COR-L47 (cell line): ENCODE measurements at regions not wholly inside any gene's neighbourhood (a gene's known extent, or its start where the extent isn't known, plus 50 kb on each side); places are given as distances from the start of the nearest gene placed in this dataset.
A peak's percentile ranks its signal among the peaks of the same experiment; 100 is the strongest.
"Not testable (repeated sequence)": the region's sequence is repeated elsewhere in the genome, so short reads cannot be mapped to it uniquely, and the experiment has no call there.

Experiments
- DNase-seq: peaks from one replicate; lab custom pipeline; 2025; lab: John Stamatoyannopoulos, UW

DNA sequence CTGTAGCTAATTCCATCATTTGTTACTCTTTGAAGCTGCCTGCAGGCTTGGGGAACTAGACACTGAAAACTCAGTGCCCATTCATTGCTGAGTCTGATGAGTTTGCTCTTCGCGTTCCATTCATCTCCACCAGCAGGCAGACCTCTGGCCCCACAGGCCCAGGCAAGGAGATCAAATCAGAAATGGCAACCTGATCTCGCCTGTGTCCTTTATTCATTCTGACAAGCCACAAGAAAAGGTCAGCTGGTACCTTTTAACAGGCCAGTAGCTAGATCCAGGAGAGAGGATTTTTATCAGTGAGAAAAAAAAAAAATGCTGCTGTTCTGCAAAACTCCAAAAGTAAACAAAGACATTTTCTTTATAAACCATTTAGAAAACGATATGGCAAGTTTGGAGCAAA is 742.5 kb downstream of the ETS1 start:
- no peak for DNase-seq

DNA sequence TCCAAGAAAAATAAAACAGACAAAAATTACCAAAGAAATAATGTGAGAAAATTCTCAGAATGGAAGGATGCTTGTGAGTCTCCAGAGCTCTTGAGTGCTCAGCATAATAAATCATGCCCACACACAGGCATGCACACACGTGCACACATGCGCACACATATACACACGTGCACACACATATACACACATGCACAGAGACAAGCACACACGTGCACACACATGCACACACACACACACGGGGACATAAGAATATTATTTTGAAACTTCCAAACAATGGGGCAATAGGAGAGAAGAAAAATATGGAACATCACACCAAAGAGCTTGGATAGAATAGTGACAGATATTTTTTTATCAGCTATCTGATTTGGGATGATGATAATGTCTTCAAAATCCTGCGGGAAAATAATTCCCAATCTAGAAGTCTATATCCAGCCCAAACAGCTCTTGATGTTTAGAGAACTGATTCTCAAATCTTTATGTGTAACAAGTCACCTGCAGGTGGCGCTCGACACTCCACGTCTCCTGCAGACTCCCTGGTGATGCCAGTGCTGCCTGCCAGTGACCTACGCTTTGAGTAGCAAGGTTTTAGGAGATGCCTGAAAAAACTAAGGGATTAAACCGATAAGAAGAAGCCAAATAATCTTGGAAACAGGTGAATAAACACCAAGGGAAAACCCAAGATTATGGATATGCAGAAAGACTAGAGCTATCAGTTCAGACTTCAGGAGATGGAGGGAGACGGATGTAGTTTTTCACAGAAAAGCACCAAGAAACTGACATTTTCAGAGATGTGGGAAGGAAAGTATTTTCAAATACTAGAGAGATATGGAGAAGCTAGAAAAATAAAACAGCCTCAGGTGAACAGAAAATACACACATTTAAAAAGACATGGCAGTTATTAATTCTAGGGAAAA is 743.6 kb downstream of the ETS1 start:
- peak; percentile 70 for DNase-seq

DNA sequence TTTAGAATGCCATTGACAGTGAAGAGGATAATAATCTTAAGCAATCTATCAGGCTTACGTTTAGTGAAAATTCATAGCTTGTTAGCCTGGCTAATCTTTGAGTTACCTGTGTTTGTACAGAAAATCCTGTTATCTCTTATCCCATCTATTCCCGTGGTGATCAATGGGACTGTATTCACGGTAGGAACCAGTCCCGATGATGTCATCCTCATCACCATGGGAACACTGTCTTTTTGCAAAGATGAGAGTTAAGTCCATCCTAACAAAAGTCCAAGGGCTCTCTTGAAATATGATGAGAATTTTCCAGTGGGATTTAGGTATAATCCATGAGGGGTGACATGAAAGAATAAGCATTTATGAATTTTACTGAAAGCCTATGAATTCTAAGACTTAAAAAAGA is 762.2 kb downstream of the ETS1 start:
- no peak for DNase-seq

DNA sequence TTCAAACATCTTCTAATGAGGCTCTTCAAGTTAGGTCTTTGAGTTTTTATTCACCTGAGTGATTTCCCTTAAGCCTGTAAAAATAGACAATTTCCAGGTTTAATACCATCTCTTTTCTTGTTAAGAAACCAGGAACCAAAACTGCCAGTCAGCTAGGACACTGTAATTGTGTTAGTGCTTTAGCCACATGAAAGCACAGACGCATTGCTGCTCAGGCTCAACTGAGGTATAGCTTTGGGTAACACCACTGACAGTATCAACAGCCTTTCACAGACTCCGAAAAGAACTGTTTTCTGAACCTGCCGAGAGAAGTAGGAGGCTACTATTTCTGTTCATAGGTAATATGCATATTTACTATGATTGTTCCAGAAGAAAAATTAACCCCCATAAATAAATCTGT is 768.7 kb downstream of the ETS1 start:
- DNase-seq, result no peak

DNA sequence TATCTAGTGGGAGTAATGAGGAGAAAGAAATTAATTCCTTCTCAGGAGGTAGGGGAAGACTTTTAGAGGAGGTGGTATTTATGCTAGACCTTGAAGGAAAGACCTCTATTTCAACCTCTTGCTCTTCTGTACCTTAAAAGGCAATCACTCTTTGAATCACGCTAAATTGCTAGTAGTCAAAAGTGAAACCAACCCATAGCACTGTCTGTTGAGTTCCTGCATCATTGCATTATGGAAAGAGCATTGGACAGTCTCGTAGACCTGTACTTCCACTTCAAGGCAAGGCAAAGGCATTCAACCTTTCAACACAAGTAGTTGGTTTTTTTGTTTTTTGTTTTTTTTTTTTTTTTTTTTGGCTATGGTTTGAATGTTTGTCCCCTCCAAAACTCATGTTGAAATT is 770.4 kb downstream of the ETS1 start:
- no peak for DNase-seq

DNA sequence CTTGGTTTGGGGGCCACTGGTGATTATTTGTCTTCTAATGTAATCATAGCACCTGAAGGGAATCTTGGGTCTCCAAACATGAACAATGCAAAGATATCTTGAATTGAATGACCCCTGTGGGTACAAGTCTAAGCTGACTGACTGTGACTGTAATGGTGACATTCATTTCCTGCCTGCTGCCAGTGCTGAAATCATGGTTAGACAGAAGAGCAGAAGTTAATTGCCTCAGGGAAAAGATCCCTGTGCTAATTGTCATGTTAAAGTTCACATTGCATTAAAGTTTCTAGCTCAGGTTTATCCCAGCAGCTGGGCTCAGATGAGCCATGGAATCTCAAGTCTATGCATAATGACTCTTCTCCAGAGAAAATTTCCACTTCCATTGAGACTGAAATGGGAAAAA is 772.0 kb downstream of the ETS1 start:
- no peak for DNase-seq

DNA sequence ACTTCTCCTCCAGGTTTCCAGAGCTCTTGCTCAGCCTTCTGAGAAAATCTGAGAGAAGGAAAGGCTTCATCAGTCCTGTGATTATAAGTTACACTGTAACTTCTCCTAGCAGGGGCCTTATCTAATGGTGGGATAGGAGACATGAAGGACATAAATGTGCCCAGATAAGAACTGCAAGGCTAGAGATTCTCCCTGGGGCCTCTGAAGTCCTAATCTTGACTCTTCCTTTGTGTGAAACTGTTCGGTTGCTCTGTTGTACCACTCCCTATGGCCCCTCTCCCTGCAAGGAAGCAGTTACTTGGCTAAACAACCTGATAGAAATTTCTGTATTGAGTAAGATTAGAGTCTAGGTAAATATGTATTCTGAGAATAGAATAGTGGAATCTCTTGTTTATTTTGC is 780.9 kb downstream of the ETS1 start:
- DNase-seq, result no peak

DNA sequence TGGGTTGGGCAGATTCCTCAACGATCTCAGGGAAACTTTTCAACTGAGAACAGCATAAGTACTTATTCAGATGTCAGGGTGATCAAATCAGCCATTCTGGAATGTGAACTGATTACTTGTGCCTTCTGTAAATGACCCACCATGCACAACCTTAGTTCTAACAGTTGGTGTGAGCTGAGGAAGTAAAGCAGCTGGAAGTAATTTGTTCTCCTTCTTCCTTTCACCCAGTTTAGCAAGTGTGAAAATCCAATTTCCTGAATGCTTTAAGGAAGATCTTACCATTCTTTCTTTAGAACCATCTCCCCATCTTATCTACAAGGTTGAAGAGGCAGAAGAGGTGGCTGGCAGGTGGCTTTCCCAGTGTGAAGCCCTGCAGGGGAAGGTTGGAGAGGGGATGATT is 781.6 kb downstream of the ETS1 start:
- no peak for DNase-seq

DNA sequence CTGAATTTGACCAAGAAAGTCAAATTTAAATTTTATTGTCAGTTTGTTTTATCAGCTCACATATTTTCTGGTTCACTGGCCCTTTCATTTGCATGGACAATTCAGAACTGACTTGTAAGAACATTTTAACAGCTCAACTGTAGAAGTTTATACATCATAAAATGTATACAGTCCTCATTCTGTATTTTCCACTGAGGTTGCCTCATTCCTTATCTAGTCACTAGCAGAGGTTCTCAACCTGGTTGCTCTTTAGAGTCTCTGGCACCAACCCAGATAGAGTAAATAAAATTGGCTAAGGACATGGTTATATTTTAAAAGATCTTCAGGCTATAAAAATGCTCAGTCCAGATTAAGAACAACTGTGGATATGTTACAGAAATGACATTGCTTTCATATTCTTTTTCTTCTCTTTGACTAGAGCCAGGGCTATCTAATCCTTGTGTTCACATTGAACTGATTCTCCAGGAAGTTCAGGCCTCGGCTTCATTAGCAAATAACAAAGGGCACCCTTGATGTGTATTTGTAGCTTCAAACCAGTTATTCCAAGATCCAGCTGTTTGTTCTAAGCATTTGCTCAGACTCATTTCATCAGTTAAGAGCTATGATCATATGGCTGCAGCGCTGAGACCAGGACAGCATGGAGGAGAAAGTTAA is 782.5 kb downstream of the ETS1 start:
- no peak for DNase-seq

DNA sequence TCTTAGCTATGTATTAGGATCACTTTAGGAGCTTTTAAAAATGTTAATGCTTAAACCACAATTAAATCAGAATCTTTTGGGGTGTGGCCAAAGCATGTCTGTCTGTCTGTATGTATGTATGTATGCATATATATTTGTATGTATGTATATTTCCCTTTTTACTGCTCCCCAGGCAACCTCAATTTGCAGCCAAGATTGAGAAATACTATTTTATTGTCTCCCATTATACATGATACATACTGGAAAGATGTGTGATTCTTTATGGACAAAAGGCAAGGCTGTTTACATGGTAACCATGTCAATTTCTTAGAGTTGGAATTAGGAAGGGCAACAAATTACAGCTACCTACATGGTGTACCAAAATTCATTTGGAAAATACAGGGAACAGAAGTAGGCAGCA is 783.6 kb downstream of the ETS1 start:
- no peak for DNase-seq

DNA sequence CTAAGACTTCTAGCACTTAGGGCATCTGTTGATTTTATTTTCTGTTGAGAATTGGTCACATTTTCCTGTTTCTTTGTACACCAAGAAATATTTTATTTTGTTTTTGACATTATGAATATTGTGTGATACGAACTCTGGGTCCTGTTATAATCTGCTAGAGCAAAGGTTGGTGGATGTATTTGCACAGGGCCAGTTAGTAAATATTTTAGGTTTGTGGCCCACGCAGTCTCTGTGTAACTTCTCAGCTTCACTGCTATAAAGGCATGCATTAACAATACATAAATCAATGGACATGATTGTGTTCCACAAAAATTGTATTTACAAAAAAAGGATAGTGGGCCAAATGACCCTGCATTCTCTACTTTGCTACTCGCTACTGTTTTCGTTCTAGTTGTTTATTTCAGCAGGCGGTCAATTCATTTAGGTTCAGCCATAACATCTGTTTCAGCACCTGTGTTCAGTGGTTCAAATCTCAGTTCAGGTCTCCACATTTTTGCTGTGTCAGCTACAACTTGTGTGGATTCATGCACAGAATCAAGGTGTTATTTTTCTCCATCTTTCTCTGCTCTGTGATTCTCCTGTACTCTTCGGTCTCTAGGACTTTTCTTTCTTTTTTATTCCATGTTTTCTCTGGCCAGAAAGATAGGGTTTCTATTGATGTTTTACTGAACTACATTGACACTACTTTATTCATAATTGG is 786.2 kb downstream of the ETS1 start:
- no peak for DNase-seq

DNA sequence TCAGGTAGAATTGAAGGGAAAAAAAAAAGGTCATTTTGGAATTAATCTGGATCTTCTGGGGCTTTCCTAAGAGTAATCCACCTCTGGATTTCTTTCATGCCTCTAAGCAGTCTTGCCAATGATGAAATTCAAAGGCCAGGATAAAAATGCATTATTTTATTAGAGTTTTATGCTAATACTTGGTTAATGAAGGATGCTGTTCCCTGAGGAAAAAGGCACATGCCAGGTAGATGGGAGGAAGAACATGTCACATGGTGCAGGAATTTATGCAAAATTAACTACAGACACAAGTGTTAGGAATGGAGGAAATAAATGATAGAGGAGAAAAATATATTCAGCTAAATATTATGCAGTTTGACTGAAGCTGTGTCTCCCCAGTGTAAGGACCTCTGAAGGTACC is 792.0 kb downstream of the ETS1 start:
- DNase-seq, result no peak

DNA sequence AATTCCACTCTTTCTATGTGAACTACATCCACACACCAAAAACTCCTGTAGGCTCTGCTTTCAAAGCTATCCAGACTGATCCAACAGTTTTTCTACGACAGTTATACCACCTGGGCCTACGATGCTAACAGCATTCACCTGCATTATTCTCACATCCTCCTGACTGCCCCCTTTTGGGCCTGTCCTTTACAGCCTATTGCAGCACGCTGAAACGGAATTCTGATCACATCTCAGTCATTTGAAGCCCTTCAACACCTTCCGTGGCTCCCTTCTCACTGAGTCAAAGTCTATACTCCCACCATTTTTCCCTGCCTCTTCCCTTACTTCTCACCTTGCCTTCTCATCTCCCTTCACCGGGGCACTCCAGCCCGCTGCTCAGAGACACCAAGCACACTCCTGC is 791.3 kb upstream of the KIRREL3 start:
- no peak for DNase-seq

DNA sequence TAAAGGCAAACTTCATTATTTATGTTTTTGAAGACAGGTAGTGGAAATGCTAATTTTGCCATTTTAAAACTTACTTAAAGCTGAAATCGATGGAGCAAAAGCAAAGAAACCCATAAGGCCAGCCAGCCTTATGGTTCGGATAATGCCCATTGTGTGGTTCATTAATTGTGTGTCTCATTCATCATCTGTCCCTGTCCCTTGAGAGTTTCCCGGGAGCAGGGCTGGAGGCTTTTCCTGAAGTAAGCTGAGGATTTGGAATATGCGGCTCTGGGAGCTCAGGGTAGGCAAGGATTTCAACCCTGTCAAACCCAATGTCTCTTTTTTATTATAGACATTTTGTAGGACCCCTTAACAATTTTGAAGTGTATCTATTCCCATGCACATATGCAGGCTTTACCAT is 790.0 kb upstream of the KIRREL3 start:
- DNase-seq, result no peak

DNA sequence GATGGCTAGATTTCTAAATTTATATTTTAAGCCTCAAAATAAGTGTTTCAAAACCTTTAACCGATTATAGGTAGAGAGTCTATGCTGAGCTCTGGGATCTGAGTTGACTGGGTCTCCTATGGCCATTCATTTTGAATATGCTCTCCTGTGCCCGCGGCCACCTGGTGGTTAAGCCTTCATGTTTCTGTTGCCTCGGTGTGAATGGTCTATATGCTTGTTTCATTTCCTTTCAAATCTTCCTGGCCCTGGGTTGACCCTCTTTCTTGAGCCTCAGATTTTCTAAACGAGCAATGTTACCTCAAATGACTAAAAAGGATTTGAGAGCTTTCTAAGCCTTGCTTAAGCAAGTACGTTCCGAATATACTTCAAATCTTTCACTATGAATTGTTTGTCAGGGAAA is 789.4 kb upstream of the KIRREL3 start:
- peak; percentile 37 for DNase-seq

DNA sequence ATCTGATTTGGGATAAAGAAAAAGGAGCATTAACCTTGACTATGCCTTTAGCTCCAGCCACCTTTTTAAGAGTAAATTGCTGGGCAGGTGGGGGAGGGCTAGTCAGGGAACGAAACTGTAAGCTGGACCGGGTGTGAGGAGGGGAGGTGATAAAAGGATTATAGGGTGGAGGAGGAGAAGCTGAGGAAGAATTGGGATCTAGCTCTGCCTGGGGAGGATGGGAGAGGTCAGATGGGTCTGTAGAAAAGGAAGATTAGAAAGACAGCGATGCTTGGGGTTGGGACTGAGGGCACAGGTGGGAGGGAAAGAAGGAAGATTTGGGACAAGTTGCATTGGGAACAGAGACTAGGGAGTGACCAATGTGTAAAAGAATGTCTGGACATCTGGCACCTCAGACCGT is 772.4 kb upstream of the KIRREL3 start:
- DNase-seq, result not testable (repeated sequence)

DNA sequence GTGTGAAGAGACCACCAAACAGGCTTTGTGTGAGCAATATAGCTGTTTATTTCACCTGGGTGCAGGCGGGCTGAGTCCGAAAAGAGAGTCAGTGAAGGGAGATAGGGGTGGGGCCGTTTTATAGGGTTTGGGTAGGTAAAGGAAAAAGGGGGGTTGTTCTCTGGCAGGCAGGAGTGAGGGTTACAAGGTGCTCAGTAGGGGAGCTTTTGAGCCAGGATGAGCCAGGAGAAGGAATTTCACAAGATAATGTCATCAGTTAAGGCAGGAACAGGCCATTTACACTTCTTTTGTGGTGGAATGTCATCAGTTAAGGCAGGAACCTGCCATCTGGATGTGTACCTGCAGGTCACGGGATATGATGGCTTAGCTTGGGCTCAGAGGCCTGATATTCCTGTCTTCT is 768.4 kb upstream of the KIRREL3 start:
- not testable (repeated sequence) for DNase-seq

DNA sequence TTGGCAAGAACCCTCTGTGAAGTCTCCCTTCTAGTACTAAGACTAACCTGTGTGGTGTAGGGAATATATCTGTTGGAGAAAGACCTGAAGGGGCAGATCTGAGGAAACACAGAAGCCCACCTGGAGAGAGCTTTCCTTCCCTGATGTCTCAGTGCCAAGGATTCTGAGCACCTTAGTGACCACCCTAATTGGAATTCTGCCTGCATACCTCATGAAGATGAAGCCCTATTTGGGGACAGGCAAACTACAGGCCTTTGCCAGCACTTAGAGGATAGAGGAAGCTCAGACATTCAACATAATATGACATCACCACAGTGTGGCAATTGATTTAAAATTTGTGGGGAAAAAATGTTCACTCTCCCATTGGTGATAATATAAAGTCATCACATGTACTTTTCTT is 766.2 kb upstream of the KIRREL3 start:
- DNase-seq, result no peak

DNA sequence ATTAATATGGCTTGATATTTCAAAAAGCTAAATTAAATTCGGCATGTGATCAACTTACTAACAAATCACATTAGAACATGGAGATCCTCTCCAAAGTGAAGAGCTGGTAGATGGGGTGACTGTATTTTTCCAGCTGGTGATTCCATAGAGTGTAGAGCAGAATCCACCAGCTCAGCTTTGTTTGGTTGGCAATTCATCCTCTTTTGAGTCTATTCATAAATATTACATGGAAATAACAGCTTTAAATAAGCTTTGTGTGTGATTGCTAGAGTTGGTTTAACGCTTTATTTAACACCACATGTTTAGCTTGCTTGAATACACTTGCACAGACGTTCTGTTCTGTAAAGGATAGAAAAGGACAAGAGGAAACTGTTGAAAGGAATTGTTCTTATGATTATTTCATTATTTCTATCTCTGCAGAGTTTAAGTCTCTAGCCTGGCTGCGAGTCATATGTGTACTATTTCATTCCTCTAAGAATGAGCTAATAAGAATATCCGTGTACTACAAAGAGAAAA is 738.3 kb upstream of the KIRREL3 start:
- no peak for DNase-seq

DNA sequence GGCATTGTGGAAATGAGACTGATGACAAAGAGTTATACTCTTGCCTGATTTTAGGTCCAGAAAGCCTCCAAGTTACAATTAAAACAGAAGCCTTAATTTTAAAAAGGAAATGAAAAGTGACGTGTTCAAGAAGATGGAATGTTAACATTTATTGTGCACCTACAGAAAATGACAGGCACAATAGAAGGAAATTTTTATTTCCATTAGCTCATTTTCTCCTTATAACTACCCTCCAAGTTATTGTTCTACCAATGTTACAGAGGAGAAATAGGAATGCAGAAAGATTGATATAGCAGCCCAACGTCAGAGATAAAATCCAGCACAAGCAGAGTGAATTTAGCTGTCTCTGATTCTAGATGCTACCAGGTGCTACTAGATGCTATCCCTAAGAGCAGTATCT is 736.9 kb upstream of the KIRREL3 start:
- no peak for DNase-seq

DNA sequence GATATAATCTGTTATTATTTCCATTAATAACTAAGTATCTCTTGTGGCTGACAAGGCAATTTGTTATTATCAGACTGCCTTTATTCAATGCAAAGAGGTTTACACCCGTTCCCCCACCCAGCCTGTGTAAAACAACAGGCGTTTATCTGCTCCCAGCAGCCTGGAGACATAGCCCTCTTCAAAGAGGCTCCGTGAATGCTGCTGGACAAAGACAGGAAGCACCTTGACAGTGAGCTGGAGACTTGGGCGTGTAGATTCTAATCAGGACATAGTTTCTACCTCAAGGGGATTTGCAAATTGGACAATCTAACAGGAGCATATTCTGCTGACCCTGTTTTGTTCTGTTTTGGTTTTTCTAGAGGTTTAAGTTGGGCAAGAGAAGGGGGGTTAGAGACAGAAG is 733.0 kb upstream of the KIRREL3 start:
- DNase-seq, result no peak

DNA sequence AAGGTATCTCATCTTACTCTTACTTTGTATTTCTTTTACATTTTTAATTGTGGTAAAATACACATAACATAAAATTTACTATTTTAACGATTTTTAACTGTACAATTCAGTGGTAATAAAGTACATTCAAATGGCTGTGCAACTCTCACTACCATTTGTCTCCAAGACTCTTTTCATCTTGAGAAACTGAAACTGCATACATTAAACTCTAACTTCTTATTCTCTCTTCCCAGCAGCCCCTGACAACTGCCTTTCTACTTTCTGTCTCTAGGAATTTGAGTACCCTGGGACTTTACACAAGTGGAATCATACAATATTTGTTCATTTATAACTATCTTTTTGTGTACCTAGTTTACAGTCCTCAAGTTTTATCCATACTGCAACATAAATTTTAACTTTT is 725.8 kb upstream of the KIRREL3 start:
- no peak for DNase-seq

DNA sequence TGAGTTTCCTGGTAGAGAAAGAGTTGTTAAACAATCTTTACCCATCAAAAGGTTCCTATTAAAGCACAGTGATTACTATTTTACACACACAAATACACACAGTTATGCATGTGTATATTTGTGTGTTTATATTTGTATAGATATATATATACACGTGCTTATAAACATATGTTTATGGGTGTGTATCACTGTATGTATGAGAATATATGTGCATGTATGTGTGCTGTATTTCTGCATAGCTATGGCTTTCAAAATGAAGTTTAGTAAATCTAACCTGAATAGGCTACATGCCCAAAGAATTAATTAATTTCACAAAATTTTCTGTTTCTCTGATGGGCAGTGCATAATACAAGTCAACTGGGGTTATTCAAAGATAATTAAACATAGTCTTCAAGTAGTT is 723.1 kb upstream of the KIRREL3 start:
- no peak for DNase-seq
